IPS-18c (cell line): ENCODE measurements at regions not wholly inside any gene's neighbourhood (a gene's known extent, or its start where the extent isn't known, plus 50 kb on each side); places are given as distances from the start of the nearest gene placed in this dataset.

Experiments
- H3K4me3 ChIP-seq: 2 replicates; pipeline ENCODE4 v1.7.0; 2013; ENCODE audit warnings: low read depth, mild to moderate bottlenecking, low read length, moderate library complexity; ENCODE audit not compliant: insufficient read depth
- H3K9me3 ChIP-seq: one replicate; pipeline ENCODE4 v1.6.1; 2013; ENCODE audit warnings: mild to moderate bottlenecking, low read length, moderate library complexity; ENCODE audit not compliant: control insufficient read depth, insufficient read depth

DNA sequence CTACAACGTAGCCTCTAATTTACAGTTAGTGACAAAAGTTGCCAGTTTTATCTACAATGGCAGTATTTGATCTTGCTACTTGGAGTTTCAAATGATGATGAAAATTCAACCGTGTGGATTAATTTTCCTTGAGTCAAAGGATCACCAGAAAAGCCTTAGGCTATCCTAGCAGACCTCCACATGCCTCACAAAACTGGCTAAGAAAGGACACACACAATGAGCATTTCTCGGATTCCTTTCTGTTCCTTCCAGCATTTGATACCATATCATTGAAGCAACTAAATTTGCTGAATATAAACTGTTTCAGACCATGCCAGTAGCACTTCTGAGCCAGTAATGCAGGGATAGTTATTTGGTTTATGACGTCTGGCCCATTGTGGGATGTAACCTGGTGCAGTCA lies 587.4 kb upstream of the MDFIC2 start:
- no peaks in the 10 kb centered on the region for H3K9me3 ChIP-seq
- H3K4me3 ChIP-seq = no peak overlapping the region

DNA sequence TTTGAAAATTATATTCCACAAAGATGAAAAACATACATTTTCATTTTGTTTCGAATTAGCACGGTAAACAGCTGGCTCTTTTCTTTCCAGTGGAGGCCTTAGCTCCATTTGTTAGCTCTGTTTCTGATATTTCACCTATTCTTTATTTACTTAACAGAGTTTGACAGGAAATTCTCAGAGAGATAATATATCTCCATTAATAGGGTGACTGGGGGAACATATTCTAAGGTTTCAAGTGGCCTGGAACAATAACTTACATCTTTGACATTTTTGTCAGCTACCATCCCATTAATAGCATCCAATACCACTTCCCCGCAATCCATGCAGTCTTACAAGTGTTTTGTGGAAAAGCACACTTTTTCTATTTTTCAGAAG lies 577.6 kb upstream of the MDFIC2 start:
- no peak overlapping the region for H3K4me3 ChIP-seq
- H3K9me3 ChIP-seq = no peaks in the 10 kb centered on the region

DNA sequence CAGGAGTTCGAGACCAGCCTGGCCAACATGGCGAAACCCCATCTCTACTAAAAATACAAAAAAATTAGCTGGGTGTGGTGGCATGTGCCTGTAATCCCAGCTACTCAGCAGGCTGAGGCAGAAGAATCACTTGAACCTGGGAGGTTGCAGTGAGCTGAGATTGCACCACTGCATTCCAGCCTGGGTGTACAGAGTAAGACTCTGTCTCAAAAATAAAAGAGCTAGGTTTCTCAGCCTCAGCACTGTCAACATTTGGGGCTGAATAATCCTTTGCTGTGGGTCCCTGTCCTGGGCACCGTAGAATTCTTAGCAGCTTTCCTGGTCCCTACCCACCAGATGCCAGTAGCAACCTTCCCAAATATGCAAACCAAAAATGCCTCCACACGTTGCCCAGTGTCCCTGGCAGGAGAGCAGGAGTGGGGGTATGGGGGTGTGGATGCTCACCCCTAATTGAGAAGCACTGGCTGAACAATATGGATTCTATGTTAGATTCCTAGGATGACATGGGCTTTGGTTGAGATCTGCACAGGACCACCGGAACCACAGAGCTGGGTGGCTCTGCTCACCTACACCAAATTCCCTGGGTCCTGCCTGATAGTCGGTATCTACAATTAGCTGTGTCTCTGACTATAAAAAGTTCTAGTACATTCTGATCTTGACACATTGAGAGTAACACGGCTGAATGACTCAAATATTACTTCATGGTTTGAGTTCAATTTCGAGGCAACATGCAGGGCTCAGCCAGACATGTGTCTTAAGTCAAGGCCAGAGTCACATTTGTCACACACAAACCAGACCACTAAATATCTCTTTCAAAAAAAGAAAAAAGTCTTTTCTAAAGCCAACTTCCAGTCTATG lies 577.0 kb upstream of the MDFIC2 start:
- no peaks in the 10 kb centered on the region for H3K9me3 ChIP-seq
- no peak overlapping the region for H3K4me3 ChIP-seq

DNA sequence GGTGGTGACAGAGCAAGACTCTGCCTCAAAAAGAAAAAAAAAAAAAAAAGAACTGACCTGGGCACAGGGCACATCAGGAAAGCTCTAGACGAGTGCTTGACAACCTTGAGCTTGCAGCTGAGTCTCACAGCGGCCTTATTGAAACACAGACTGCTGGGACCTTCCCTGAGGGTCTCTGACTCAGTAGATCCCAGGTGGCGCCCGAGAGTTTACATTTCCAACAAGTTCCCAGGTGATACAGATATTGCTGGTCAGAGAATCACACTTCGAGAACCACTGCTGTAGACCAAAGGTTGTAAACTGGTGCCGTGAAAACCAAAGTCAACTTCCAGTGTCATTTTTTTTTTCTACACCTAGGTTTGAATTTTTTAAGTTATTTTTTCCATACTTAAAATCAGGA lies 573.2 kb upstream of the MDFIC2 start:
- Histone ChIP-seq H3K9me3 (no peaks in the 10 kb centered on the region), H3K4me3 (no peak overlapping the region)

DNA sequence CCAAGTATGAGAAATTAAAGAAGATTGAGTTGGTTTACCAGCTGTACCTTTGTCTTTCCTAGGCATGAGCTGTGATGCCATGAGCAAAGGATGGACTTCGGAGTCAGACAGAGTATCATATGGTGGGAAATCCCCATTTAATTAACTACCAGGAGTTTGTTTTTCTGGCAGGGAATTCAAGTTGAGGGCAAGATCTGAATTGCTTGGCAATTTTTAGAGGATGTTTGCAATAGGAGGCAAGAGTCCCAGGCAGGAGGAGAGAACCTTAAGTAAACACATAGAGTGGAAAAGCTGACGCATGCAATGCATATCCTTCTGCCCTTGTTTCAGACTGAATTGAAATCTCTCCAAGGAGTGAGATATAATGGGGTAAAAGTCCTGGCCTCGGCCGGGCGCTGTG lies 569.7 kb upstream of the MDFIC2 start:
- Histone ChIP-seq H3K9me3 (no peaks in the 10 kb centered on the region), H3K4me3 (no peak overlapping the region)

DNA sequence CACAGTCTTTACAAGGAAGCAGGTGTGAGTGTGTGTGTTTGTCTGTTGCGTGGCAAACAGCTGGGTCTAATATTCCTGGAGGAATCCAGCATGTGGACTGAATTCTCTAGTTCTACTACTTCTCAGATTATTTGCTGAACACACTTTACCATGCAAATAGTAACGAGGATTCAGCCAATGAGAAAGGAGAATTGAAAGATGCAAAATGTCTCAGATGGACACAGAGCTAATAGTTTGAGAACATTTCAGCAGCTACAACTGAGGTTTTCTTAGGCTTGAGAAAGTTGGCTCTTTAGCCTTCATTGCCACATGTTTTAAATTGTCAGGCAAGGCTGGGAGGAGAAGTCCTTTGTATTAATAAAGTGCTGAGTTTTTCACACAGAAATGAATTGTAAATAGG lies 568.0 kb upstream of the MDFIC2 start:
- no peak overlapping the region for H3K4me3 ChIP-seq
- H3K9me3 ChIP-seq = no peaks in the 10 kb centered on the region

DNA sequence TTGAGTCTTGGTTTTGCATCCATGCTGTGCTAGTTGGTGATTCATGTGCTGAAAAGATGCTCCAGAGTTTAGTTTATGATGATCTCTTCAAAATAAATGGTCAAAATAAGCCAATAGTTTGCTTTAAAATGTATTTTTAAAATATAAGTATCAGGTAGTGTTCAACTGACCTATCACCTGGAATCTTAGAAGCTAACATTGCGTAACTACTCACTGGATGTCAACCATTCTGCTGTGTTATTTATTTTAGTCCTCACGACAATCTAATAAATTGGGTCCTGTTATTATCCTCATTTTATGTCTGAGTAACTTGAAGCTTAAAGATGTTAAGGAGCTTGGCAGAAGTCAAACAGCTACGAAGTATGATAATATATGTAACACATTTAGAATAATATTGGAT lies 563.7 kb upstream of the MDFIC2 start:
- H3K9me3 ChIP-seq = peaks cover 2% of the 10 kb centered on the region
- no peak overlapping the region for H3K4me3 ChIP-seq

DNA sequence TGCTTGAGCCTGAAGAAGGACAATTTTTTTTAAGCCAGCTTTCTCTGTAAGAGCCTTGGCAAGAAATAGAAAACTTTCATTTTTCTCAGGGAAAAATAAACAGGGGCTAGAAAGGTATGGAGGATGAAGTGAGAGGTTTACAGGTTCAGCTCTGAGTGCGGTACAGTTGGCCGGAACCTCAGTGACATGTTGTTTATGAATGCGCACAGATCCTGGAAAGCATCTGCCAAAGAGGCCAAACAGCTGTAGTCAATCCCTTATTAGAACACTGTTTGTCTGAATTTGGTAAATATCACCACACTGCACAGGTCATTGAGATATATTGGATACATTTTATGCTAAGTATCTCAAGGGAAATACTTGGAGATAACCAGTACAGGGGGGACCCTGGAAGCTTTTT lies 561.8 kb upstream of the MDFIC2 start:
- H3K4me3 ChIP-seq = no peak overlapping the region
- H3K9me3 ChIP-seq = peaks cover 3% of the 10 kb centered on the region

DNA sequence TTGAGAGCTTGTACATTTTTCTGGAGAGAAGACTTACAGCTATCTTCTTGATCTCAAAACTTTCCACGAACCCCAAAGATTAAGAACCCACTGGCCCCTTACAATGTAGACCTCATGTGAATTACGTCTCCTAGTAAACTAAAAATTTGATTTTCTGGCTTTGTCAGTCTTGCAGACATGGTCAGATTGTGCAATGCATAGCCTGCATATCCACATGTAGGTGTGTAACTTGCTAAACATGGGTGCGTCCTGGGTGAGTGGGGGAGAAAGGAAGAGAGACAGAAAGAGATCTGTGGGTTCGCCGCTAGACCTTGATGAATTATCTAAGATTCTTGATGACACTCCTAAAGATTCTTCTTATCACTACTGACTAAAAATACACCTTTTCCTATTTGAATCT lies 561.2 kb upstream of the MDFIC2 start:
- H3K4me3 ChIP-seq = no peak overlapping the region

DNA sequence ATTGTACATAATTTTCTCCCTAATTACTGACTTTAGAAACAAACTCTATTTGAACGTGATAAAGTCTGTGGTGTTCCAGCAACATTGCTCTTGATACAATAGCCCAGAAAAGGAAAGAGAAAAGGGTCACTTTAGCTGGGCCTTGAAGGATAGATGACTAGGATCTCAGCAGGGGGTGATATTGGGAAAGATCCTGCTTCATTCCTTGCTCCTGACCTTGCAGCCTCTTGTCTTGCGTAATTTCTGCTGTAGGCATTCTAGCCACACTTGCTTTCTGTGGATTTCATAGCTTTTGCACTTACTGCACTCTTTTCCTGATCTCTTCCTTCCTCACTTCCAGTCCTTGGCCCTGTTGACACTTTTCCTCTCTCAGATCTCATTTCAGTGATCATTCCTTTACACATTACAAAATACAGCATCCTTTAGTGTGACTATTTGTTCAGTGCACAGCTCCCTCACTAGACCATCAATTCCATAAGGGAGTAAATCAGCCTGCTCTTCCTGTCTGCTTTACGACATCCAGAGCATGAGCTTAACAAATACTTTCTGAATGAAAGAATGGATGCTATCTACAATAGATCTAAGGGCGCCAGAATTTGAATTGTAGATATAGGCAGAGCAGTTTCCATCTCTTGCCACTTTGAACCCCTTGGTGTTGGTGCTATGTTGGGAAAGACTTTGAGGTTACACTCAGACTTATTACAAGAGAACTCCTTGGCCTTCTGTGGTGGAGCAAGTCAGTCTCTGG lies 559.6 kb upstream of the MDFIC2 start:
- peaks cover 6% of the 10 kb centered on the region for H3K9me3 ChIP-seq

More for the DNA sequence above, 561.2 kb upstream of the MDFIC2 start:
- peaks cover 3% of the 10 kb centered on the region for H3K9me3 ChIP-seq

DNA sequence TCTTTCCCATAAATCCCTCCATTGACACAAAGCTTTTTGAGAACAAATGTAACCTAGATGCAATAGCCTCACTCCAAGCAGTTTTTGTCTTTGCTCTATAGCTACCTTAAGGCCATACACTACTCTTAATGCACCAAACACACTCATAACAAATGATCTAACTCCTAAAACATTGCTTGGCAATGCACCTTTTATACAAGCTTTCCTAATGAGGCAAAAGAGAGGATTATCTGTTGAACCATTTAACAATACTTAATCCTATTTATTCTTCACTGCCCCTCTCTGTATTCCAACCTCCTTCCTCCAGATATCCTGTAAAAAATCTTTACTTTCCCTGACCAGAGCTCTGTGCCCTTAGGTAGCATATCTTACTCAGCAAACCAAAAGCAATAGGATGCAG lies 558.1 kb upstream of the MDFIC2 start:
- Histone ChIP-seq H3K4me3 (no peak overlapping the region), H3K9me3 (peaks cover 6% of the 10 kb centered on the region)

More for the DNA sequence above, 559.6 kb upstream of the MDFIC2 start:
- H3K4me3 ChIP-seq = no peak overlapping the region

DNA sequence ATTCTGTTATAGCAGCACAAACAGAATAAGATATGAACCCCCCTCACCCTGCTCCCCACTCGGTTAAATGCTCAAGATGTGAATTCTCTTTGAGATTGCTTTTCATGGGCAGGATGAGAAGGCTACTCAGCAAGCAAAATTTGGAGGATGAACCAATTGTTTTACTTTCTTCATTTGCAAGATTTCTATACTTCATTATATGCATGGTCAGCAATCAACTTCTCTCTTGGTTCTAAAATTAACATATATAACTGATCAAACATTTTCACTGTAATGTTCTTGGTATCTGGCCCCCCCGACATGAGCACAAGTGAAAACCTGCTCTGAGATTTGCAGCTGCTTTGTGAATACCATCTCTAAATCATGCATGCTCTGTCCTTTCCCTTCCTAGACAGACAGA lies 556.1 kb upstream of the MDFIC2 start:
- Histone ChIP-seq H3K9me3 (peaks cover 6% of the 10 kb centered on the region), H3K4me3 (no peak overlapping the region)

DNA sequence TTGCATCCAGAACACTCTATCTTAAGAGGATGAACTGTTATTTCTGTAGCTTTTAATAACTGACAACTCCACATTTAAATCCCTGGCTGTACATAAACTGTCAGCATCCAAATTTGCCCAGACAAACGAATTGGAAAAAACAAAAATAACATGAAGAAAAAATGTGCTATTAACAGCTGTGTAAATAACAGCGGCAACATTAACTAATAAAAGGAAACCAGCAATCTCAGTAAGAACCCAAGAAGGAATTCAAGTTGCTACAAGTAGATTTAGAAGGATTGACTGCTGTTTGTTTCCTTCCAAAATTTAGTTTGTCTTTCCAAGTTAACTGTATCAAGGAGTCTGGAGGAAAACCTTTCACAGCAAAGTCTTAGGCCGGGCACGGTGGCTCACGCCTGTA lies 550.6 kb upstream of the MDFIC2 start:
- Histone ChIP-seq H3K4me3 (no peak overlapping the region), H3K9me3 (peaks cover 1% of the 10 kb centered on the region)

DNA sequence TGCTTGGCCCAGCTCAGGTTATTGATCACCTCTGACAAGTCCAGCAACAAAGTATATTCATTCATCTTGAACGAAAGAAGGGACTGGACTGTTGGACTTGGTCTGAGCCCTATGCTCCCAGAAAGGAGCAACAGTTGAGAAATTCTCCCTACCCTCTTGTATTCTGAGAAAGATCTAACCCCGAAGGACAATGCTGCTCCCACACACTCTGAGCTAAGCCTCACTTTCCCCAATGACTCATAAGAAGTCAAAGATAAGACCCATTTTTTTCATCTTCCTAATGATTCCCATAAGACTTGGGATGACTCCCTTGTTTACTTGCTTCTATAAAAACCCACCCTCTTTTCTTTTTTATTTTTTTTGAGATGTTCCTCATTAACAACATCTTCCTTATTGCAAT lies 549.4 kb upstream of the MDFIC2 start:
- Histone ChIP-seq H3K9me3 (no peaks in the 10 kb centered on the region), H3K4me3 (no peak overlapping the region)

DNA sequence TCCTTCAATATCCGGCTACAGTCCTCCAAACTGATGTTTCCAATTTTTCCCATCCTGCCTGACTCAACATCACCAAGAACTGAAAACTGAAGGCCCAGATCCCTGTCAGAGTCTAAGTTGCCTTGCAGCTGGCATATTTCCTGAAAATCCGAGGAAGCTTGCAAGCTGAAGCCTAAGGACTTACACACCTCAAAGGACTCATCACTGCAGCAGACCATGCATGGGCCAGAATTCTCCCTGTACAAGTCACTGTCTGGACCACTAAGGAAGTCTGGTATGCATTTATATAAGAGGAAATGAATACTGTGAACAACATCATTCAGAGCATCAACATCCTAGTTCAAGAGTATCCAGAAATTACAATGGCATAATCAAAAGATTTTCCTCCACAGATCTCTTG lies 548.8 kb upstream of the MDFIC2 start:
- no peaks in the 10 kb centered on the region for H3K9me3 ChIP-seq
- H3K4me3 ChIP-seq = no peak overlapping the region

DNA sequence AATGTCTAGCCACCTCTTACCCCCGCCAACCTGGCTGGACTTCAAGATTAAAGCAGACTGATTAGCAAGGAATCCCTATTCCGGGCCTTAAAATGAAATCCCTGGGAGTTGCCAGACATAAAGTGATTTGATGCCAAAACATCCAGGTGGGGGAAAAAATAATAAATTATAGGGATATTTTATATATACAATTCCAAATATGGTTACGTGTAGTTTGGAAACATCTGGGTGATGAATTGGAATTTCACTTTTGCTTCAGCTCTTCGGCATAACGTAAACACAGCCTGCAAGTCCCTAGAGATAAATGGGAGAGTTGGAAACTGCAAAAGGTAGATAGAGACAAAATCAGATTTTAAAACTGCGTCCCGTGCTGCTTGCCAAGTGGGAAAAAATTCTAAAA lies 545.5 kb upstream of the MDFIC2 start:
- no peak overlapping the region for H3K4me3 ChIP-seq
- no peaks in the 10 kb centered on the region for H3K9me3 ChIP-seq

DNA sequence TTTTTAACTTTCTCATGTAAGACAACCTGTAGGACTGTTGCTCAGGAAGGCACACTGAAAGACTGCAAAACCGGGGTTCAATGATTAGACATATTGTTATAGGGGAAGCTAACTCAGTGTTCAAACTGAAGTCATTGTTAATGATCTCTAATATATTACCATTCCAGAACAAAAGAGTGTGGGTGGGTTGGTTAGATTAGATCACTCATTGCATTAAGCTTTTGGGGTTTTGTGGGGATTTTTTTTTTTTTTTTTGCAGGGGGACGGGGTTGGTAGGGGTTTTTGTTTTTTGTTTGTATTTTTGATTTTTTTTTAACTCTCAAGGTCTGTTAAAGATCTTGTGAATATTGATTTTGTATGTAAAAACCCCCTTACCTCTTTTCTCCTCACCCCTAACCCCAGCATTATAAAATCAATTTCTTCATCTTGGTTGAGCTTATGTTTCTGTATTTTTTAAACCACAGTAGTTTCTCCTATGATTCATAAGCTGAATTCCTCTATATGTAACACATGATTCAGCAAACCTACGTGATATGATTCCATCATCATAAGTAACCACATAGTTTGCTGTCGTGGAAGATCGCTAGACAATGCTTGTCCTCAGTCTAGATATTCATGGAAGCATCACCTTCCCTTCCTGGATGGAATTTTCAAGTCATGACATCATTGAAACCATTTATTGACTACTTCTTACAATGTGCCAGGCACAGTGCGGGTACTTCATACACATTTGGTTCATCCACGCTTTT lies 544.1 kb upstream of the MDFIC2 start:
- H3K9me3 ChIP-seq = no peaks in the 10 kb centered on the region
- H3K4me3 ChIP-seq = no peak overlapping the region

DNA sequence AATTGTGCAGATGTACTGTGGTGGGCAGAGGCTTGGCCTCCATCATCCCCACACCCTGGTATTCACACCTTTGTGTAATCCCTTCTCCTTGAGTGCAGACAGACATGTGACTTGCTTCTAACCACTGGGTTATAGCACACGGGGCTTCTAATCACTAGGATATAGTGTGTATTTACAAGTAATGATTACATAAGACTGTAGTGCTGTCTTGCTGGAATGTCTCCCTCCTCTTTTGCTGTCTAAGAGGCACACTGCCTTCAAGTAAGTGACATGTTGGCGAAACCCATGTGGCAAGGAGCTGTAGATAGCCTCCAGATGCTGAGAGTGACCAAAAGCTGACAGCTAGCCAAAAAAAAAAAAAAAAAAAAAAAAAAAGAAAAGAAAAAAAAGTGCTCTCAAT lies 542.7 kb upstream of the MDFIC2 start:
- H3K4me3 ChIP-seq = no peak overlapping the region

More for the DNA sequence above, 542.7 kb upstream of the MDFIC2 start:
- no peaks in the 10 kb centered on the region for H3K9me3 ChIP-seq
